ENCODE measurements at regions not wholly inside any gene's neighbourhood (a gene's known extent, or its start where the extent isn't known, plus 50 kb on each side); places are given as distances from the start of the nearest gene placed in this dataset.

DNA sequence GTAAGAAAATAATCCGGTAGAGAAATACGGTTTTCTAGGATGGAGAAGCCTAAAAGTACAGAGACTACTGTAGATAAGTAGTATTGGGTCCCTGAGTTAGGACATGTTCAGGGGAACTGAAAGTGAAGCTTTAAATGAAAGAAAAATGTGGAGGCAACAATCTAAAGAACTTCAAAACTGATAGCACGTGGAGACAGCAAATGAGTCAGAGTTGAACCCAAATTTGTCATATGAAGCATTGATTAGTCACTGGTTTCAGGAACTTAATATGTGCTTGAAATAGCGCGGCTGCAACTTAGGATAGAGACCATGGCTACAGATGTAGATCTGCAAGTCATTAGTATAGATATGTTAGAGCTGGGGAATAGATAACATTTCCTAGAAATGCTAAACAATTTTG, 1138.6 kb upstream of the SORCS1 start:
- TF ChIP-seq, protein P1, sequence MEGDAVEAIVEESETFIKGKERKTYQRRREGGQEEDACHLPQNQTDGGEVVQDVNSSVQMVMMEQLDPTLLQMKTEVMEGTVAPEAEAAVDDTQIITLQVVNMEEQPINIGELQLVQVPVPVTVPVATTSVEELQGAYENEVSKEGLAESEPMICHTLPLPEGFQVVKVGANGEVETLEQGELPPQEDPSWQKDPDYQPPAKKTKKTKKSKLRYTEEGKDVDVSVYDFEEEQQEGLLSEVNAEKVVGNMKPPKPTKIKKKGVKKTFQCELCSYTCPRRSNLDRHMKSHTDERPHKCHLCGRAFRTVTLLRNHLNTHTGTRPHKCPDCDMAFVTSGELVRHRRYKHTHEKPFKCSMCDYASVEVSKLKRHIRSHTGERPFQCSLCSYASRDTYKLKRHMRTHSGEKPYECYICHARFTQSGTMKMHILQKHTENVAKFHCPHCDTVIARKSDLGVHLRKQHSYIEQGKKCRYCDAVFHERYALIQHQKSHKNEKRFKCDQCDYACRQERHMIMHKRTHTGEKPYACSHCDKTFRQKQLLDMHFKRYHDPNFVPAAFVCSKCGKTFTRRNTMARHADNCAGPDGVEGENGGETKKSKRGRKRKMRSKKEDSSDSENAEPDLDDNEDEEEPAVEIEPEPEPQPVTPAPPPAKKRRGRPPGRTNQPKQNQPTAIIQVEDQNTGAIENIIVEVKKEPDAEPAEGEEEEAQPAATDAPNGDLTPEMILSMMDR (IDR thresholded peaks at IDR 0.05; ENCODE audit: insufficient read depth, low read length, poor library complexity, severe bottlenecking) = no peak
- no peak for TF ChIP-seq EZH2phosphoT487 (conservative IDR thresholded peaks at IDR 0.05; ENCODE audit: low read length)
